Glomerular visceral epithelial cell (primary cell): ENCODE measurements at regions not wholly inside any gene's neighbourhood (a gene's known extent, or its start where the extent isn't known, plus 50 kb on each side); places are given as distances from the start of the nearest gene placed in this dataset.

ENCODE experiments used
- DNase-seq: peaks from one replicate; pipeline ENCODE4 v3.0.0-alpha.2; 2016; ENCODE audit errors: extremely low spot score

DNA sequence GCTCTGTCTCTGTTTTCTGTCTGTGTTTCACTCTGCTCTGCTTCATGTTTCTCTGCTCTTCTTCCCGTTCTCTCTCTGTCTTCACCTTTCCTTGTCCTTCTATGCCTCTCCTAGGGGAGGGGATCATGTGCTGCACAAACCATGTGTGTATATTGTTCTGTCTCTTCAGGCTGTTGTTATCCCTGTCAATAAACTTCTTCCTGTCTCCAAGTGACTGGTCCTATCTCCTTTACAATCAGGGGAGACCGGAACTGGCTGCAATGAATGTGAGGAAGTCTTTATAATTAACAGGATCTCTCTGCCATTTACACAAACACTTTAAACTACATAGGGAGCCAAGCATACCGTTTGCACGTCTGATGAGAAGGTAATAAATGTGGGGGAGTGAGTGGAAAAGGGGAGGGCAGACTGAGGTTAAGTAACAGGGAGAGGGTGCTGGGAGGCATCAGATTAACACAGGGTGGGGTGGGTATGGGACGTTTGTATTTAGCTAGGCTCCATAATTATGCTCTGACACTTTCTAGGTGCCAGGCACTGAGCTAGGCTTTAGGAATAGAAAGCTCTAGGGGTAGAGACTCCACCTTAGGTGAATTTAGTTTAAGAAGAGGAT is 626.1 kb downstream of the DHX35 start:
- DNase-seq, result no peak

- no peak for DNase-seq
Measured at GRCh38 chr20:39581034-39581433, 618.9 kb downstream of the DHX35 start.

DNA sequence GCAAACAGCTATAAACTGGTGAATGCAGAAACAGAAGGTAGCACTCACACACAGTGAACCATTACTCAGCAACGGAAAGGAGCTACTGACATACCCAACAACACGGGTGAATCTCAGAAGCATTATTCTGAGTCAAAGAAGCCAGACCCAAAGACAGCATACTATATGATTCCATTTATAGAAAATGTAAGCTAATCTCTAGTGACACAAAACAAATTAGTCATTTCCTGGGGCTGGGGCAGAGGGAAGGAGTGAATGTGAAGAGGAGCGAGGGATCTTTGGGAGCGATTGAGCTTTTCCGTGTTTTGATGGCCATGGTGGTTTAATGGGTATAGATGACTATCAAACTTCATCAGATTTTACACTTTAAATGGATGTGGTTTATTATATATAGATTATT is 614.6 kb downstream of the DHX35 start:
- no peak for DNase-seq

- DNase-seq, result no peak
Measured at GRCh38 chr20:39574061-39574460, 611.9 kb downstream of the DHX35 start.

GRCh38 chr20:39571171-39571570 is 609.0 kb downstream of the DHX35 start:
- no peak for DNase-seq

- DNase-seq, result no peak
Measured at GRCh38 chr20:39568109-39568508, 606.0 kb downstream of the DHX35 start.

GRCh38 chr20:39563349-39563748 is 601.2 kb downstream of the DHX35 start:
- no peak for DNase-seq

GRCh38 chr20:39554341-39554740 is 592.2 kb downstream of the DHX35 start:
- DNase-seq, result no peak

DNA sequence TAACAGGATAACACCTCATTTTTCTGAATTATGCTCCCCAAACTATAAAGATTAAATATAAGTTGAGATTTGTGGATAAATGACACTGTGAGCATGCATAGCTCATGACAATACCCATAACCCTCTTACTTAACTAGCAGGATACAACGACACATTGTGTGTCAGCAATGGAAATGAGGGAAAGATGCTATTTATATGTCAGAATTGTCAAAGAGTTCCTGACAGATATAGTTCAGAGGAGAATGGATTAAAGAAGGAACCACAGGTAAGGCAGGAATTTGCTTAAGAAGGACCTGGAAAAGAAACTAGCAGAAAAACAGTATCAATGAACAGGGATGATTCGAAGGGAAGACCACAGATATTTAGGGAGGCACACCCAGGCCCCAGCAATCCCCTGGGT is 591.0 kb downstream of the DHX35 start:
- no peak for DNase-seq

DNA sequence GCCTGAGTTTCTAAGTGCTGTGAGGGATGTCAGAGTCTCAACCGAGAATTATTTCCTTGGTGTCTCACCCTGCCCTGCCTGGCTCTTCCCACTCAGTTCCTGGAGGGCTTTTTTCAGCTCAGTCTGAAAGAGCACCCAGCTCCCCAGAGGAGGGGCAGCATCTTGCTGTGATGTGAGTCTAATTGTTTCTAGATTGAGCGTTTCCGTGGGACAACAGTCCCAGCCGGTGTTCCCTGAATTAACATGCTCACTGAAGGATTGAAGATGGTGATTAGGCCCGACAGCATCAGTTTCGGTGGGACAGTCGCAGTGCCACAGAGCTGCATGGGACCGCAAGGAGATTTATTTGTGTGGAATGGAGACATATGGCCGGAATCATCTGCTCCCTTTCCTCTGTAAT is 587.6 kb downstream of the DHX35 start:
- no peak for DNase-seq

DNA sequence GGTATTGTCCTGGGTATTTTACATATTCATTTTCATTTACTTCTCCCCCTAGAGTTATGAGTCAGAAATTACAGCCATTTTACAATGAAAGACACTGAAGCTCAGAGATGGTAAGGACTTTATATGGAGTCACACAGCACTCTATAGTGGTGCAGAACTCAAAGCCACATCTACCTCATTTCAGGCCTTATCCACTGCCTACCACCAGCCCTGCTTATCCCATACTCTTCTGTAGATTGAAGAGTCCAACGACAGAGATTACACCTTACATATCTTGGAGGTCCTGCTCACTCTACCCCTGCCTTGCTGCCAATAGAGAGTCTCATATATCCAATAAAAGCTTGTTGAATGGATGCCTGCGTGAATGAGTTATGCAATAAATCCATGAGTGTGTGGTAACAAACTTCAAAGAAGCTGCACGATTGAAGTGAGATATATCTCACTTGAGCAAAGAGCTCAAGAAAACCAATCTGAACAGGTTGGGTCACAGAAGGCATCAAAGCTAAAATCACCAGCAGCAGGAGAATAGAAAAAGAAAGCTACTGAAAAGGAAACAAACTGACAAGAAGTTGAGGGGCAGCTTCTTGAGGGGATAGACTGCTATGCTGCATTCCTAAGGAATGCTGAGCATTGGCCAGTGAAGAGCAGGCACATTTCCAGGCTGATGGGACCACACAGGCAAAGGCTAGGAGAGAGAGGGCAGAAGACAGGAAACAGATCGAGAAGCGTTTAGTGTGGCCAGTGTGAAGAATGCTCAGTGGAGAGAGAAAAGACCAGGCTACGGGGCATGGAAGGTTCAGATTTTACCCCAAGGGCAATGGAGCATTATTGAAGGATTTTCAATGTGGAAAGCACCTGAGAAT is 585.6 kb downstream of the DHX35 start:
- no peak for DNase-seq

- no peak for DNase-seq
Measured at GRCh38 chr20:39541136-39541803, 579.1 kb downstream of the DHX35 start.

DNA sequence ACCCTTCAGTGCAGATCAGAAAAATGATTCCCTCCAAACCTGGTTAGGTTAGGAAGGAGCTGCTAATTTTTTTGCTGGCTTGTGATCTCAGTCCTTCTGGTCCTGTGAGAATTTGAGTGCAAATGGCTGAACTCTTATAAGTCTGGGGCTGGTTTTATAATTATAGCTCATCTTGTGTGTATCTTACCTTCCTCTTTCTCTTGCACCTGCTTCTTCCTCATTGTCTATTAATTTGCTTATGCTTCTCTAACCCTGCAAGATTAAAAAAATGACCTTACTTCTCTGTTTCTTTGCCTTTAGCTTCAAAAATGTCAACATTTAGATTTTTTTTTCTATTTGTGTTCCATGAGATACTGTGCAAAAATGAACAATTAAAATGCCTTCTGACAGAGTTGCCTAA is 576.2 kb downstream of the DHX35 start:
- no peak for DNase-seq

- no peak for DNase-seq
Measured at GRCh38 chr20:39535301-39535700, 573.2 kb downstream of the DHX35 start.

DNA sequence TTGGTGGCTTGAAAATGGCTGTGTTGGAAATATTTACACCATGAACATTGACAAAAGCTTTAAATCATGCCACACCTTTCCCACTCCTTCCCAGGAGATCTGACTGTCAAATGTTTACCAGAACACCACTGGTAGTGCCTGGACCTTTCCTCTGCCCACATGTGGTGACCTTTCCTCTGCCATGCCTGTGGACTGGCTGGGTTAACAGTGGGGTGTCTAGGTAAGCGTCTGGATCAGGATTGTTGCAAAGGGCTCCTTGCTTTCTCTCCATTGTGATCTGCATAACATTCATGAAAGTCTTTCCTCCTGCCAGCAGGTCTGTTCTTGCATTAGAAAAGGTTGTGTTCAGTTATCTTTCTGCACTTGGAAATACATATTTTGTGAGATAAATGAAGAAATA is 572.7 kb downstream of the DHX35 start:
- no peak for DNase-seq

DNA sequence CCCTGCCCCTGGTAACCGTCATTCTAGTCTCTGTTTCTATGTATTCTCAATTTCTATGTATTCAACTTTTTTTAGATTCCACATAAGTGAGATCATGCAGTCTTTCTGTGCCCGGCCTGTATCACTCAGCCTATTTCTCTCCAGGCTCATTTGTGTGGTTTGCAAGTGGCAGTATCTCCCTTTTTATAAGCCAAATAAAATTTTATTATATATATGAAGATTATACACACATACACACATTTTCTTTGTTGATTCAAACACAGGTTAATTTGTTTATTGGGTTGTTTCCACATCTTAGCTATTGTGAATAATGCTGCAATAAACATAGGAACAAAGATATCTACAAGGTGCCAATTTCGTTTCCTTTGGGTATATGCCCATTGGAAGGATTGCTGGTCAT is 571.7 kb downstream of the DHX35 start:
- DNase-seq, result no peak

GRCh38 chr20:39532205-39532604 is 570.1 kb downstream of the DHX35 start:
- no peak for DNase-seq

DNA sequence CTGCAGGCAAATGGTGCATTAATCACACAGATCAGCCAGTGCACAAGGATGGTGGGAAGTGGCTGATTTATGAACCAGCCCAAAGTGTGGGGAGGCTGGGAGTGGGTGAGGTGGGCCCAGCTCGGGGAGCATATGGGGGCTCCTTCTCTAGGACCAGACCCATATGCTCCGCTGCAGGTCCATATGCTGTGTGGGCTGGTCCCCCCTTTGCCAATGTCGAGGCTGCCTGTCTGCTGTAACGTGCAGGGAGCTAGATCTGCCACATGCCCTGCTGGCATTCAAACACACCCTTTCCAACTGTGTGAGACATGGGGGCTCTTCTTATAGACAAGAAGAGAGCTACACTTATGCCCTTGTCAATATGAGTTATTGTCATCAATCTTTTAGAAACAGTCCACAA is 566.3 kb downstream of the DHX35 start:
- DNase-seq, result no peak

DNA sequence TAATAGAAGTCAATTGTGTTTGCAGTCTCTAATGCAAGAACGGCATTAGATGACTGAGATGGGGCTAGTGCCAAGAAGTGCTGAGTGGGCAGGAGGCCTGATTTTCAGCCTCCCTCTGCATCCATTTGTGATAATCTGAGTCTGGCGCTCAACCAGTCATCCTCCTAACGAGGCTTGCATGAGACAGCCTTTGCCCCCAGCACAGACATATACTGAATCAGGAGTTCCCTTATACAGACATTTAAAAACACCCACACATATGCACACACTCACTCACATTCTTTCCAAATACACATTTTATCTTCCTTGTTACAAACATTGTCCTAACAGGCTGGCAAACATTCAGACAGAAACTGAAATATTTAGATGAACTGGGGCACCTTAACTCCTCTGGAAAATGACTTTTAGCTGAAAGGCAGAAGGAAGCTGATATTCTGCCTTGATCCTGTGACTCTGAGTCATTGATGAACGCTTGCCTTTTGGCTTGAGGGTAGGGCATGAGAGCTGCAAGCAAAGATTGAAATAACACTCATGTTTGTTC is 562.3 kb downstream of the DHX35 start:
- no peak for DNase-seq

GRCh38 chr20:39523405-39523804 is 561.3 kb downstream of the DHX35 start:
- no peak for DNase-seq

GRCh38 chr20:39518654-39519053 is 556.5 kb downstream of the DHX35 start:
- no peak for DNase-seq

GRCh38 chr20:39516964-39517363 is 554.8 kb downstream of the DHX35 start:
- no peak for DNase-seq

DNA sequence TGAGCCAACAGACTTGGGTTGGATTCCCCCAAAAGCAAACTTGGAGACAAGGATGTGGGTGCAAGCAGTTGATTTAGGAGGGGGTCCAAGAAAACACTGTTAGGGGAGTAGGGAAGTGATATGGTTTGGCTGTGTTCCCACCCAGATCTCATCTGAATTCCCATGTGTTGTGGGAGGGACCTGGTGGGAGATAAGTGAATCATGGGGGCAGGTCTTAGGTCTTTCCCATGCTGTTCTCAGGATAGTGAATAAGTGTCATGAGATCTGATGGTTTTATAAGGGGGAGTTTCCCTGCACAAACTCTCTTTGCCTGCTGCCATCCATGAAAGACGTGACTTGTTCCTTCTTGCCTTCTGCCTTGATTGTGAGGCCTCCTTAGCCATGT is 542.6 kb downstream of the DHX35 start:
- DNase-seq, result no peak
